K562 (cell line): ENCODE measurements at regions not wholly inside any gene's neighbourhood (a gene's known extent, or its start where the extent isn't known, plus 50 kb on each side); places are given as distances from the start of the nearest gene placed in this dataset.

Source experiments
- ATAC-seq: fragments of 200-7000 bp; cut with Tn5 transposase; 3 replicates; pipeline ENCODE4 v1.9.1; 2020; ENCODE audit warnings: moderate library complexity
- BruUV-seq: library from RNA; stranded (reverse); fragments of 400-500 nt; replicated peaks from 2 replicates; lab custom pipeline; 2021; lab: Mats Ljungman, UMichigan
- CTCF ChIA-PET: fragments of 300-600 bp; formaldehyde crosslinking; extraction: SDS; loops from one replicate; lab custom pipeline; 2021; ENCODE audit warnings: low intra/inter-chr PET ratio; lab: Yijun Ruan, JAX
- POLR2A ChIA-PET: fragments of 300-600, 350-650 bp; sonication (Branson Sonifier 250); formaldehyde crosslinking; extraction: SDS; loops from one replicate; lab custom pipeline; 2021; ENCODE audit warnings: antibody characterized with exemption, inconsistent platforms; lab: Yijun Ruan, JAX
- DNase-seq, 4 experiments: peaks; one replicate each; pipeline versions ENCODE4 v3.0.0 to v3.0.0-alpha.2; 2011 to 2018; ENCODE audit warnings: low spot score in 3 of 4, mixed read lengths in 3 of 4; ENCODE audit errors: extremely low read depth in 1 of 4
- FAIRE-seq: peaks from 2 replicates; lab custom pipeline; 2011; peaks lifted over from hg19 to GRCh38; lab: Jason Lieb, UNC
- H2AFZ ChIP-seq: 2 replicates; pipeline ENCODE4 v1.6.0; 2011; ENCODE audit warnings: low read depth, low read length, control low read depth, inconsistent platforms
- H3K27ac ChIP-seq: fragments of 200-600 bp; 3 replicates; pipeline ENCODE4 v1.8.0; 2011; ENCODE audit warnings: low read depth, mild to moderate bottlenecking, control low read depth, inconsistent platforms, low read length, moderate library complexity, mixed read lengths; ENCODE audit errors: extremely low read depth
- H3K27me3 ChIP-seq, 2 experiments: fragments of 300-600 bp in 1 of 2; 2 replicates in 1 of 2; 3 replicates in 1 of 2; pipeline versions ENCODE4 v1.6.0 to v1.8.0; 2011; ENCODE audit warnings: inconsistent platforms in 2 of 2, low read length in 2 of 2, mild to moderate bottlenecking in 1 of 2, mixed read lengths in 1 of 2, moderate library complexity in 1 of 2; ENCODE audit not compliant: control insufficient read depth in 2 of 2, insufficient read depth in 2 of 2
- H3K36me3 ChIP-seq: fragments of 300-600 bp; 3 replicates; pipeline ENCODE4 v1.8.0; 2011; ENCODE audit warnings: mild to moderate bottlenecking, low read length, inconsistent platforms; ENCODE audit not compliant: control insufficient read depth, insufficient read depth
- H3K4me1 ChIP-seq, 2 experiments: fragments of 200-600 bp in 1 of 2; replicated peaks in 1 of 2; 2 replicates in 1 of 2; 3 replicates in 1 of 2; pipeline versions ENCODE4 v1.5.1 to v1.8.0; 2011; ENCODE audit warnings: inconsistent platforms in 2 of 2, low read length in 2 of 2, mild to moderate bottlenecking in 1 of 2, mixed read lengths in 1 of 2, moderate library complexity in 1 of 2; ENCODE audit not compliant: control insufficient read depth in 2 of 2, insufficient read depth in 2 of 2
- H3K4me2 ChIP-seq: 2 replicates; pipeline ENCODE4 v1.6.1; 2011; ENCODE audit warnings: low read length, control low read depth, inconsistent platforms, mixed read lengths; ENCODE audit not compliant: insufficient read depth
- H3K4me3 ChIP-seq: fragments of 200-600 bp; sonication (generic), shearing (Covaris generic); 2 replicates; pipeline ENCODE4 v1.5.1; 2016; ENCODE audit warnings: control low read depth, inconsistent platforms
- H3K79me2 ChIP-seq: fragments of 200-600 bp; 3 replicates; pipeline ENCODE4 v1.8.0; 2011; ENCODE audit warnings: low read length, inconsistent platforms; ENCODE audit not compliant: control insufficient read depth, insufficient read depth
- H3K9ac ChIP-seq, 2 experiments: 2 replicates each; pipeline versions ENCODE4 v1.6.0 to v1.6.1; 2011; ENCODE audit warnings: low read depth in 2 of 2, low read length in 2 of 2, control low read depth in 1 of 2, inconsistent platforms in 1 of 2, mild to moderate bottlenecking in 1 of 2, mixed read lengths in 1 of 2; ENCODE audit not compliant: insufficient read depth in 1 of 2
- H3K9me1 ChIP-seq: one replicate; pipeline ENCODE4 v1.6.0; 2011; ENCODE audit warnings: inconsistent platforms, mild to moderate bottlenecking, low read length, moderate library complexity; ENCODE audit not compliant: control insufficient read depth, insufficient read depth
- H3K9me3 ChIP-seq: replicated peaks from 2 replicates; pipeline ENCODE4 v1.5.1; 2011; ENCODE audit warnings: low read depth, low read length, inconsistent platforms; ENCODE audit not compliant: control insufficient read depth, insufficient read depth
- H4K20me1 ChIP-seq: replicated peaks from 2 replicates; pipeline ENCODE4 v1.6.1; 2011; ENCODE audit warnings: low read length, inconsistent platforms, mixed read lengths; ENCODE audit not compliant: control insufficient read depth, insufficient read depth
- CREB1 ChIP-seq, 2 experiments: sonication (generic) in 1 of 2; formaldehyde crosslinking in 1 of 2; IDR thresholded peaks; 2 replicates each; pipeline versions ENCODE4 v1.6.1 to v1.8.0; 2012 to 2022; ENCODE audit warnings: inconsistent platforms in 1 of 2, mild to moderate bottlenecking in 1 of 2, missing genetic modification reagents in 1 of 2, moderate library complexity in 1 of 2
- RBM25 ChIP-seq: fragments of 200-400 bp; formaldehyde crosslinking; IDR thresholded peaks from 2 replicates; pipeline ENCODE4 v1.6.1; 2018; ENCODE audit warnings: low read length, low read depth, moderate library complexity; ENCODE audit not compliant: severe bottlenecking
- SETDB1 ChIP-seq: IDR thresholded peaks from one replicate; pipeline ENCODE4 v1.6.1; 2012; ENCODE audit warnings: low read length, control low read depth, inconsistent platforms
- U2AF1 ChIP-seq: fragments of 200-400 bp; formaldehyde crosslinking; optimal IDR thresholded peaks from 2 replicates; pipeline ENCODE3; 2017; ENCODE audit warnings: mild to moderate bottlenecking, low read depth, low read length, moderate library complexity
- XRCC4 ChIP-seq: IDR thresholded peaks from one replicate; pipeline ENCODE4 v1.6.1; 2011; ENCODE audit not compliant: insufficient read depth, insufficient read length; ENCODE audit errors: extremely low read depth
- ZFX ChIP-seq: sonication (generic); formaldehyde crosslinking; IDR thresholded peaks from 2 replicates; pipeline ENCODE4 v1.8.0; 2022; ENCODE audit warnings: mild to moderate bottlenecking, missing genetic modification reagents, moderate library complexity
- ZNF212 ChIP-seq: fragments of 450-650 bp; formaldehyde crosslinking; IDR thresholded peaks from 2 replicates; pipeline ENCODE4 v1.4.0; 2020; ENCODE audit warnings: mild to moderate bottlenecking
- ZNF232 ChIP-seq: sonication (generic); formaldehyde crosslinking; IDR thresholded peaks from 2 replicates; pipeline ENCODE4 v1.8.0; 2022; ENCODE audit warnings: mild to moderate bottlenecking, missing genetic modification reagents
- in situ Hi-C: fragments of 300-500 bp; cut with MboI; formaldehyde crosslinking; loops from 4 replicates; pipeline ENCODE4 v1.15.0; 2018; ENCODE audit warnings: inconsistent platforms, mixed read lengths
- intact Hi-C: fragments of 100-400 bp; cut with micrococcal nuclease; formaldehyde crosslinking; loops from 2 replicates; pipeline ENCODE4 v1.14.2; 2022
- TF ChIP-seq, protein P1 (sequence below): fragments of 450-650 bp; formaldehyde crosslinking; IDR thresholded peaks from 2 replicates; pipeline ENCODE4 v1.4.0; 2022; ENCODE audit warnings: mild to moderate bottlenecking, moderate library complexity
- TF ChIP-seq, protein P2 (sequence below): fragments of 250-450 bp; sonication (Bioruptor Pico); IDR thresholded peaks from 2 replicates; pipeline ENCODE4 v1.5.0; 2021
- TF ChIP-seq, protein P3 (sequence below), 2 experiments: fragments of 450-650 bp; formaldehyde crosslinking in 1 of 2; IDR thresholded peaks; 2 replicates each; pipeline versions ENCODE4 v1.4.0 to v1.6.1; 2014 to 2020; ENCODE audit warnings: mild to moderate bottlenecking in 2 of 2, borderline replicate concordance in 1 of 2, low read depth in 1 of 2

DNA sequence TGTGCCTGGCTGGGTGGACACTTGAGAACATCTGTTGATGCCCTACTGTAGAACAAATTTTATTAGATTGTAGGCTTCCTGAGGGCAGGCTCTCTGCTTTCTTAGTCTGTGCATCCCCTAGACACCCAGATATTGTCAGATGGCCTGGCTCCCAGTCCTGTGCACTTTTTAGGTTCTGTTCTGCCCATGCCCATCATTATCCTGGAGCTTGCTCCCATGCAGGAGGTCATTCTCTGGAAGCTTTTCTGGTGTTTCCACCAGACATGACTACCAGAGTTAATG, 213.3 kb downstream of the MYCN start:
- Histone ChIP-seq H3K9ac (no peak overlapping the region), H3K27ac (no peak overlapping the region), H3K27me3 (no peaks in the 10 kb centered on the region), H3K36me3 (no peaks in the 10 kb centered on the region), H3K4me3 (no peak overlapping the region), H3K9me3 (no peaks in the 10 kb centered on the region), H3K4me1 (no peaks in the 10 kb centered on the region), H4K20me1 (no peaks in the 10 kb centered on the region; the same call in 1 of the 2 replicates), H2AFZ (no peak overlapping the region), H3K4me2 (no peak overlapping the region), H3K79me2 (no peaks in the 10 kb centered on the region), H3K9me1 (no peaks in the 10 kb centered on the region)
- TF ChIP-seq U2AF1 (no peak), ZFX (CRISPR knock-in tag) (no peak), SETDB1 (no peak), RBM25 (no peak), ZNF212 (CRISPR knock-in tag) (no peak), CREB1 (IDR thresholded peaks at IDR 0.05) (no peak), CREB1 (CRISPR knock-in tag; IDR thresholded peaks at IDR 0.05) (no peak), ZNF232 (CRISPR knock-in tag) (no peak), XRCC4 (no peak)
- TF ChIP-seq, protein P1, sequence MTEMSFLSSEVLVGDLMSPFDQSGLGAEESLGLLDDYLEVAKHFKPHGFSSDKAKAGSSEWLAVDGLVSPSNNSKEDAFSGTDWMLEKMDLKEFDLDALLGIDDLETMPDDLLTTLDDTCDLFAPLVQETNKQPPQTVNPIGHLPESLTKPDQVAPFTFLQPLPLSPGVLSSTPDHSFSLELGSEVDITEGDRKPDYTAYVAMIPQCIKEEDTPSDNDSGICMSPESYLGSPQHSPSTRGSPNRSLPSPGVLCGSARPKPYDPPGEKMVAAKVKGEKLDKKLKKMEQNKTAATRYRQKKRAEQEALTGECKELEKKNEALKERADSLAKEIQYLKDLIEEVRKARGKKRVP (CRISPR knock-in tag), result no peak
- TF ChIP-seq, protein P2, sequence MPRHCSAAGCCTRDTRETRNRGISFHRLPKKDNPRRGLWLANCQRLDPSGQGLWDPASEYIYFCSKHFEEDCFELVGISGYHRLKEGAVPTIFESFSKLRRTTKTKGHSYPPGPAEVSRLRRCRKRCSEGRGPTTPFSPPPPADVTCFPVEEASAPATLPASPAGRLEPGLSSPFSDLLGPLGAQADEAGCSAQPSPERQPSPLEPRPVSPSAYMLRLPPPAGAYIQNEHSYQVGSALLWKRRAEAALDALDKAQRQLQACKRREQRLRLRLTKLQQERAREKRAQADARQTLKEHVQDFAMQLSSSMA (CRISPR knock-in tag), result no peak
- TF ChIP-seq, protein P3, sequence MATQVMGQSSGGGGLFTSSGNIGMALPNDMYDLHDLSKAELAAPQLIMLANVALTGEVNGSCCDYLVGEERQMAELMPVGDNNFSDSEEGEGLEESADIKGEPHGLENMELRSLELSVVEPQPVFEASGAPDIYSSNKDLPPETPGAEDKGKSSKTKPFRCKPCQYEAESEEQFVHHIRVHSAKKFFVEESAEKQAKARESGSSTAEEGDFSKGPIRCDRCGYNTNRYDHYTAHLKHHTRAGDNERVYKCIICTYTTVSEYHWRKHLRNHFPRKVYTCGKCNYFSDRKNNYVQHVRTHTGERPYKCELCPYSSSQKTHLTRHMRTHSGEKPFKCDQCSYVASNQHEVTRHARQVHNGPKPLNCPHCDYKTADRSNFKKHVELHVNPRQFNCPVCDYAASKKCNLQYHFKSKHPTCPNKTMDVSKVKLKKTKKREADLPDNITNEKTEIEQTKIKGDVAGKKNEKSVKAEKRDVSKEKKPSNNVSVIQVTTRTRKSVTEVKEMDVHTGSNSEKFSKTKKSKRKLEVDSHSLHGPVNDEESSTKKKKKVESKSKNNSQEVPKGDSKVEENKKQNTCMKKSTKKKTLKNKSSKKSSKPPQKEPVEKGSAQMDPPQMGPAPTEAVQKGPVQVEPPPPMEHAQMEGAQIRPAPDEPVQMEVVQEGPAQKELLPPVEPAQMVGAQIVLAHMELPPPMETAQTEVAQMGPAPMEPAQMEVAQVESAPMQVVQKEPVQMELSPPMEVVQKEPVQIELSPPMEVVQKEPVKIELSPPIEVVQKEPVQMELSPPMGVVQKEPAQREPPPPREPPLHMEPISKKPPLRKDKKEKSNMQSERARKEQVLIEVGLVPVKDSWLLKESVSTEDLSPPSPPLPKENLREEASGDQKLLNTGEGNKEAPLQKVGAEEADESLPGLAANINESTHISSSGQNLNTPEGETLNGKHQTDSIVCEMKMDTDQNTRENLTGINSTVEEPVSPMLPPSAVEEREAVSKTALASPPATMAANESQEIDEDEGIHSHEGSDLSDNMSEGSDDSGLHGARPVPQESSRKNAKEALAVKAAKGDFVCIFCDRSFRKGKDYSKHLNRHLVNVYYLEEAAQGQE (IDR thresholded peaks at IDR 0.05; ENCODE audit: borderline replicate concordance), result no peak
- TF ChIP-seq, protein P3 (CRISPR knock-in tag; IDR thresholded peaks at IDR 0.05; ENCODE audit: low read depth), result no peak
- ATAC-seq (no peak), FAIRE-seq (no peak), DNase-seq (no peak)
- in situ Hi-C loops, result no loop called here
- intact Hi-C loops, result no loop called here
- BruUV-seq, result no TSS peak
- ChIA-PET POLR2A (no interaction called here), CTCF (no interaction called here)
